NT2/D1 (cell line): ENCODE measurements at regions not wholly inside any gene's neighbourhood (a gene's known extent, or its start where the extent isn't known, plus 50 kb on each side); places are given as distances from the start of the nearest gene placed in this dataset.

Experiments used
- DNase-seq: peaks from one replicate; pipeline ENCODE4 v3.0.0-alpha.2; 2011; ENCODE audit warnings: low read depth, low spot score
- H3K27me3 ChIP-seq: 2 replicates; pipeline ENCODE4 v1.6.0; 2011; ENCODE audit warnings: mild to moderate bottlenecking; ENCODE audit not compliant: insufficient read length, insufficient read depth
- H3K36me3 ChIP-seq: 2 replicates; pipeline ENCODE4 v1.6.1; 2011; ENCODE audit warnings: mild to moderate bottlenecking, low read length, mixed read lengths; ENCODE audit not compliant: insufficient read depth, insufficient read length
- H3K4me1 ChIP-seq: 2 replicates; pipeline ENCODE4 v1.5.1; 2011; ENCODE audit not compliant: insufficient read depth, insufficient read length
- H3K4me3 ChIP-seq: 2 replicates; pipeline ENCODE4 v1.5.1; 2011; ENCODE audit warnings: low read depth; ENCODE audit not compliant: insufficient read length
- H3K9ac ChIP-seq: 2 replicates; pipeline ENCODE4 v1.6.0; 2011; ENCODE audit warnings: low read depth; ENCODE audit not compliant: insufficient read length
- H3K9me3 ChIP-seq: 2 replicates; pipeline ENCODE4 v1.5.1; 2011; ENCODE audit warnings: mild to moderate bottlenecking, low read length; ENCODE audit not compliant: insufficient read depth
- SUZ12 ChIP-seq: IDR thresholded peaks from 2 replicates; pipeline ENCODE4 v1.6.1; 2011; ENCODE audit not compliant: insufficient read length, insufficient read depth; ENCODE audit errors: extremely low read depth
- YY1 ChIP-seq: IDR thresholded peaks from 2 replicates; pipeline ENCODE4 v1.6.1; 2011; ENCODE audit not compliant: insufficient read length, insufficient read depth
- ZNF274 ChIP-seq: IDR thresholded peaks from 2 replicates; pipeline ENCODE4 v1.6.1; 2011; ENCODE audit warnings: mild to moderate bottlenecking, low read depth, low read length

DNA sequence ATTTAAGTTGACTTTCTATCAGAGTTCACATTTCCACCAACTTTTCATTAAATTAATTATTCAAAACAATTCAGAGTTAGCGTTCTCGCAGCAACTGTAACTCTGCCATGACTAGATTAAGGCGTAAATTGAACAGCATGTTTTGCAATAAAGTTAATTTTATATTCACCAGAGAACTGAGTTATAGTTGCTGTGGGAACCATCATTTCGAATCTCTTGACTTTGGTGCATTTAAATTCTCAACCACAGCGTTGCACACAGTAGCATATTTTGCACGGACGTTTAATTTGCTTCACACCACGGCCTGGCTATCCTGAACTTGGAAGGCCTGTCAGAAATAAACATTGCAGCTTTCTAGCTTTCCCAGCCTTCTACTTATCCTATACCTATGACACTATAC lies 144.3 kb upstream of the WWC1 start:
- H3K36me3 ChIP-seq, result no peaks in the 10 kb centered on the region
- H3K27me3 ChIP-seq, result no peaks in the 10 kb centered on the region
- no peak for DNase-seq
- H3K4me3 ChIP-seq, result no peak overlapping the region
- TF ChIP-seq SUZ12 (no peak), ZNF274 (no peak), YY1 (no peak)
- H3K9ac ChIP-seq, result no peak overlapping the region
- H3K9me3 ChIP-seq, result no peaks in the 10 kb centered on the region
- no peaks in the 10 kb centered on the region for H3K4me1 ChIP-seq

DNA sequence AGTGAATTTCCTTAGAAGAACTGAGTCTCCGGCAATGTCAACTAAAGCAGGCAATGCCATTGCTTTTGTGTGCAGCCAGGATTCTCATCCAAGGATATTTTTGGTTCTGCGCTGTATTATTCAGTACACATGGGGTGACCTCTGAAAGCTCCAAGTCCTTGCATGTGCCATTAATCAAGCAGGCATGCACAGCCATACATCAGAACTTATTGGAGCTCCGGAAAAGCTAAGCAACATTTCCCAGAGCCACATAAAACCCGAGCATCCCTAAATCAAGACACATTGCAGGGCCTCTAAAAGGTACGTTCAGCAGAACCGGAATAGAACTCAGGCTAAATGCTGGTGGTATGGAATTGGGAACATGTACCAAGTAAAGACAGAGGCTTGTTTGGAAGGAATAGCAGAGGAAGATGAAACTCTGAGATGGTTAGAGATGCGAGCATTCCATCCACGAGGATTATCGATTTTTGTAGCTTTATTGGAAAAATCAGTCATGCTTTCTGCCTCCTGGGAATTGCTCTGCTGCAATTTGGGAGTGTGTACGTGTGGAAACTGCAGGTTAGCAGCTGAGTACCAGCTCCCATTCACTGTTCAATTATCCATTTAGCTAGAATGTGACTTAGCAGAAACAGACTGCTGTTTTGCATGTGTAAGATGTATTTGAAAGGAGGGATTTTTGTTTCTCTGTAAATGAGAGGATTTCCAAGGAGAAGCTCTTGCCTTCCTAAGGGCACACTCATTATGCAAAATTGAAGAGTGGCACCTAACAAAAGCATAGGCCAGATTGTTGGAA lies 143.7 kb upstream of the WWC1 start:
- no peaks in the 10 kb centered on the region for H3K4me1 ChIP-seq
- H3K36me3 ChIP-seq, result no peaks in the 10 kb centered on the region
- TF ChIP-seq SUZ12, result no peak
- TF ChIP-seq ZNF274, result no peak
- TF ChIP-seq YY1, result no peak
- H3K27me3 ChIP-seq, result no peaks in the 10 kb centered on the region
- H3K9ac ChIP-seq, result no peak overlapping the region
- H3K4me3 ChIP-seq, result no peak overlapping the region
- H3K9me3 ChIP-seq, result no peaks in the 10 kb centered on the region
- DNase-seq, result no peak

DNA sequence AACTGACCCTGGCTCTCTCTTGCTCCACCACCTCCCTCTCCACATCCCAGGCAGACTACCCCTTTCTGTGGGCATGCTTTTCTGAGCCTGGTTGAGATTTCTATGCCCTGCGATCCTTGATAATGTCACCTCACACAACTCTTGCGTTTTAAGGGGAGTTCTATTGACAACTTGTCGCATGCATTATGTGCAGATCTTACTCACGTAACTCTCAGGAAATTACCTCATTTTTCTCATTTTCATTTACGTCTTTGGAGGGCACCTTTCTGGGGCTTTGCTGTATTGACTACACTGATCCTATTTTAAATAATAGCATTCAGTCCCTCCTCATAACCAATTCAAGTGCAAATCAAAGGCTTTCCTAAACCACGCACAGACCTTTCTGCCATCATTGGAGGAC lies 140.4 kb upstream of the WWC1 start:
- Histone ChIP-seq H3K9ac (no peak overlapping the region), H3K27me3 (no peaks in the 10 kb centered on the region), H3K36me3 (no peaks in the 10 kb centered on the region), H3K4me1 (no peaks in the 10 kb centered on the region), H3K4me3 (no peak overlapping the region), H3K9me3 (no peaks in the 10 kb centered on the region)
- TF ChIP-seq YY1 (no peak), ZNF274 (no peak), SUZ12 (no peak)
- no peak for DNase-seq

DNA sequence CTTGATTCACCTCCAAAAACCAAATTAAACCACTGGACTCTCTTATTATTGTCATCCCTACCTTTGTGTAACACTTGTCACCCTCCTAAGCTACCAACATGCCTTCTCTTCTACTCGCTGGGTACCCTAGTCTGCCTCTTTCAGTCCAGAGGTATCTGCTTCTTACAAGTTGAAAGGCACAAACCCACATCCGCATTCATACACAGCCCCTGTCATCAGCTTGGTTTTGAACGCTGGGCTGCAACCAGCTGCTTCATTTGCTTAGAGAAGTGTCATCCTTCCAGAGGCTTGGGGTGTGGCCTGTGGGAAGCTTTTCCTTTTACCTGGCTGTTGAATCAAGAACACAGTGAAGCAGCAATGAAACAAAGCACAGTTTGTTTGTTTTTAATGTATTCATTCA lies 138.8 kb upstream of the WWC1 start:
- no peak for DNase-seq
- H3K9me3 ChIP-seq, result no peaks in the 10 kb centered on the region
- H3K27me3 ChIP-seq, result no peaks in the 10 kb centered on the region
- no peak overlapping the region for H3K9ac ChIP-seq
- H3K4me1 ChIP-seq, result no peaks in the 10 kb centered on the region
- TF ChIP-seq ZNF274, result no peak
- TF ChIP-seq YY1, result no peak
- no peak for TF ChIP-seq SUZ12
- no peaks in the 10 kb centered on the region for H3K36me3 ChIP-seq
- H3K4me3 ChIP-seq, result no peak overlapping the region

DNA sequence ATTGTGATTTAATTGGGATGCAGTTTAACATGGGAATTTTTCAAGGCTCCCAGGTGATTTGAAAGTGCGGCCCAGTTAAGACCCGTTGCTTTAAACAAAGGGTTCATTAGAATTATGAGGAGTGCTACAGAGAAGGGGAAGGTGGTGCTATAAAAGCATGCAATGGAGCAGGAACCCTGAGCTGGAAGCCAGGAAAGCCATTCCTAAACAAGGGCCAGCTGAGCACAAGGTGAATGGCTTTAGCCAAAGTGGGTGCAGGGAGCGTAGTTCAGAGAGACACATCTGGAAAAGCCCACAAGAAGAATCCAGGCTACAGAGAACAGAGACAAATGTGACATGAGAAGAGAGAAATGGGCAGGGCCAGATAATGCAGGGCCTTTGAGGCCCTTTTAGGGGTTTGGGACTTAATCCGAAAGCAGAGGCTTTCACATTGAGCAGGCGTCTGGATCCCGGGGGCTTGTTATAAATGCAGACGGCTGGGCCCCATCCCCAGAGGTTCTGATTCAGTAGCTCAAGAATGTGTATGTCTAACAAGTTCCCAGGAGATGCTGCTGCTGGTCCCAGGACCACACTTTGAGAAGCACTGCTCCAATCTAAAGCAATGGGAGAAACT lies 138.1 kb upstream of the WWC1 start:
- no peak for TF ChIP-seq SUZ12
- no peak for TF ChIP-seq YY1
- no peak for TF ChIP-seq ZNF274
- Histone ChIP-seq H3K9me3 (no peaks in the 10 kb centered on the region), H3K9ac (no peak overlapping the region), H3K4me1 (no peaks in the 10 kb centered on the region), H3K27me3 (no peaks in the 10 kb centered on the region), H3K36me3 (no peaks in the 10 kb centered on the region), H3K4me3 (no peak overlapping the region)
- no peak for DNase-seq

DNA sequence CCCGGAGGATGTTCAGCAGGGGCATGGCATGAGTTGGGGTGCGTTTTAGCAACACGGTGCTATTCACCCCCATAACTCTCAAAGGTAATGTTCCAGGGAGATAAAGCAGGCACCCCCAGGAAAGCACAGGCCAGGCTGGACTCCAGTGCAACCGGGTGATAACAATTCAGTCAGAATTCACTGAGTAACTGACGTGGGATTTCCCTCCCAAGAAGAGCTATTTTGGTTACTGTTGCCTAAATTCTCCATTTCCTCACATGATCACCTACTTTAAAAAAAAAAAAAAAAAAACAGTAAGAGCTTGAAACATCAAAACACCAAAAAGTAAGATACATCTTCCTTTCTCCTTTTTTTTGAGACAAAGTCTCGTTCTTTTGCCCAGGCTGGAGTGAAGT lies 137.6 kb upstream of the WWC1 start:
- no peaks in the 10 kb centered on the region for H3K27me3 ChIP-seq
- DNase-seq, result no peak
- TF ChIP-seq YY1, result no peak
- no peak for TF ChIP-seq ZNF274
- TF ChIP-seq SUZ12, result no peak

DNA sequence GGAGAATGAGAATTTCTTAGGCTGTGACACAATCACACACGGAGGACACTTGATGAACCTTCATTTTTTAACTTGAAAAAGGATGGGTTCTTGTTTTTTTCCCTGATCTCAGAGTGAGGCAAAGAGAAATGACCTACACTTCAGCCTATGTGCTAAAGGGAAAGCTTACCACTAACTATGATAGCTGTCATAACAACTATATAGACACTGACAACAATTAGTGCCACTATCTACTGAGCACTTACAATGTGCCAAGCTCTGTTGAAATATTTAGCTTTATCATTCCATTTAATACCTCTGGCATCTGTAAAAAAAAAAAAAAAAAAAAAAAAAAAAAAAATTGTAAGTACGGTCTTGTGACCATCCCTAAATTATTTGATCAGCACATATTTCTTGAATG lies 135.9 kb upstream of the WWC1 start:
- no peak overlapping the region for H3K9ac ChIP-seq
- DNase-seq, result no peak
- H3K4me3 ChIP-seq, result no peak overlapping the region
- TF ChIP-seq SUZ12 (no peak), YY1 (no peak), ZNF274 (no peak)
- H3K36me3 ChIP-seq, result no peaks in the 10 kb centered on the region
- H3K4me1 ChIP-seq, result no peaks in the 10 kb centered on the region
- peaks cover 5% of the 10 kb centered on the region for H3K27me3 ChIP-seq
- no peaks in the 10 kb centered on the region for H3K9me3 ChIP-seq

More for the DNA sequence above, 137.6 kb upstream of the WWC1 start:
- no peak overlapping the region for H3K9ac ChIP-seq
- H3K9me3 ChIP-seq, result no peaks in the 10 kb centered on the region
- no peak overlapping the region for H3K4me3 ChIP-seq
- no peaks in the 10 kb centered on the region for H3K4me1 ChIP-seq
- no peaks in the 10 kb centered on the region for H3K36me3 ChIP-seq

DNA sequence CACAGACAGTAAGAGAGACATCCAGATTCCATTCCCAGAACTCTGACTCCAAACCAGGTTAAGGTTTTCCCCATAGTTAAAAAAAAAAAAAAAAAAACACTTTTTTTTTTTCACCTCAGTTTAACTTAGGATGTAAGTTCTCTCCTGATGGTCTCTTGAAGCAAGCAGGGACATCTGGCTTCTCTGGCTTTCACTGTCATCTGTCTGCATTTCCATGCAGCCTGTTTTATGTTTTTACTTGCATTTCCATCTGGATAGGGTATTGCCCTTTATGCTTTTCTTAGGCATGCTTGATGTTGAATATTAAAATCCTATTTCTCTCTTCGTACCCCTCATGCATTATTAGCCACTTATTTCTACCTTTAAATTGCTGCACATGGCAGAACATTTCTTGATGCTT lies 135.3 kb upstream of the WWC1 start:
- H3K9ac ChIP-seq, result no peak overlapping the region
- H3K4me1 ChIP-seq, result no peaks in the 10 kb centered on the region
- TF ChIP-seq SUZ12 (no peak), ZNF274 (no peak), YY1 (no peak)
- H3K9me3 ChIP-seq, result no peaks in the 10 kb centered on the region
- H3K4me3 ChIP-seq, result no peak overlapping the region
- H3K36me3 ChIP-seq, result no peaks in the 10 kb centered on the region
- H3K27me3 ChIP-seq, result peaks cover 5% of the 10 kb centered on the region
- DNase-seq, result no peak
